ENCODE measurements at regions not wholly inside any gene's neighbourhood (a gene's known extent, or its start where the extent isn't known, plus 50 kb on each side); places are given as distances from the start of the nearest gene placed in this dataset.
"Not testable (repeated sequence)": the region's sequence is repeated elsewhere in the genome, so short reads cannot be mapped to it uniquely, and the experiment has no call there.

- no peak for DNase-seq (ENCODE audit: low spot score)
Observed at GRCh38 chr6:137655291-137655690, 161.1 kb upstream of the OLIG3 start.

- DNase-seq (ENCODE audit: low spot score): no peak
Observed at GRCh38 chr6:137656735-137657134, 162.5 kb upstream of the OLIG3 start.

- no peak for DNase-seq (ENCODE audit: low spot score)
Observed at GRCh38 chr6:137657351-137657911, 163.2 kb upstream of the OLIG3 start.

- no peak for DNase-seq (ENCODE audit: low spot score)
Observed at GRCh38 chr6:137658287-137658686, 164.1 kb upstream of the OLIG3 start.

- no peak for DNase-seq (ENCODE audit: low spot score)
Observed at GRCh38 chr6:137659871-137660270, 165.7 kb upstream of the OLIG3 start.

GRCh38 chr6:137660296-137660731 lies 166.1 kb upstream of the OLIG3 start:
- DNase-seq (ENCODE audit: low spot score): no peak

- DNase-seq (ENCODE audit: low spot score): no peak
Observed at GRCh38 chr6:137661601-137662000, 167.4 kb upstream of the OLIG3 start.

GRCh38 chr6:137664183-137664582 lies 170.0 kb upstream of the OLIG3 start:
- no peak for DNase-seq (ENCODE audit: low spot score)

GRCh38 chr6:137665342-137665934 lies 171.2 kb upstream of the OLIG3 start:
- DNase-seq (ENCODE audit: low spot score): no peak

- no peak for DNase-seq (ENCODE audit: low spot score)
Observed at GRCh38 chr6:137666202-137666774, 172.1 kb upstream of the OLIG3 start.

GRCh38 chr6:137673603-137674002 lies 179.4 kb upstream of the OLIG3 start:
- DNase-seq (ENCODE audit: low spot score): no peak

GRCh38 chr6:137676888-137677287 lies 182.7 kb upstream of the OLIG3 start:
- no peak for DNase-seq (ENCODE audit: low spot score)

GRCh38 chr6:137677709-137678108 lies 183.5 kb upstream of the OLIG3 start:
- no peak for DNase-seq (ENCODE audit: low spot score)

GRCh38 chr6:137678451-137678850 lies 184.3 kb upstream of the OLIG3 start:
- DNase-seq (ENCODE audit: low spot score): no peak

GRCh38 chr6:137680705-137681346 lies 186.2 kb upstream of the TNFAIP3 start:
- no peak for DNase-seq (ENCODE audit: low spot score)

- no peak for DNase-seq (ENCODE audit: low spot score)
Observed at GRCh38 chr6:137681445-137682009, 185.5 kb upstream of the TNFAIP3 start.

- DNase-seq (ENCODE audit: low spot score): not testable (repeated sequence)
Observed at GRCh38 chr6:137682658-137683057, 184.4 kb upstream of the TNFAIP3 start.

GRCh38 chr6:137683916-137684315 lies 183.1 kb upstream of the TNFAIP3 start:
- DNase-seq (ENCODE audit: low spot score): no peak

- DNase-seq (ENCODE audit: low spot score): no peak
Observed at GRCh38 chr6:137685798-137686375, 181.2 kb upstream of the TNFAIP3 start.

- no peak for DNase-seq (ENCODE audit: low spot score)
Observed at GRCh38 chr6:137687818-137688217, 179.2 kb upstream of the TNFAIP3 start.

- DNase-seq (ENCODE audit: low spot score): no peak
Observed at GRCh38 chr6:137688230-137688971, 178.7 kb upstream of the TNFAIP3 start.

GRCh38 chr6:137689377-137689776 lies 177.7 kb upstream of the TNFAIP3 start:
- no peak for DNase-seq (ENCODE audit: low spot score)

Data from globus pallidus (tissue), 1 donor.